Upper lobe of left lung (tissue), 6 donors: ENCODE measurements at regions not wholly inside any gene's neighbourhood (a gene's known extent, or its start where the extent isn't known, plus 50 kb on each side); places are given as distances from the start of the nearest gene placed in this dataset.
"Not testable (repeated sequence)": the region's sequence is repeated elsewhere in the genome, so short reads cannot be mapped to it uniquely, and the experiment has no call there.

Experiments
- ATAC-seq, 2 donors: fragments of 200-7000 bp; cut with Tn5 transposase; one replicate each; pipeline ENCODE4 v1.9.1; 2022; ENCODE audit warnings: mild to moderate bottlenecking in 2 of 2, moderate library complexity in 2 of 2; ENCODE audit not compliant: low FRiP score in 2 of 2
- DNase-seq, 2 donors: peaks; one replicate each; pipeline ENCODE4 v3.0.0-alpha.2; 2019 to 2020
- H3K27ac ChIP-seq, 4 donors: fragments of 200-600 bp; sonication (generic); one replicate each; pipeline ENCODE4 v1.5.1; 2016 to 2019
- H3K27me3 ChIP-seq, 4 donors: fragments of 200-600 bp; sonication (generic); one replicate each; pipeline ENCODE4 v1.5.1; 2017 to 2019
- H3K36me3 ChIP-seq, 4 donors: fragments of 200-600 bp; sonication (generic); one replicate each; pipeline ENCODE4 v1.5.1; 2016 to 2019
- H3K4me1 ChIP-seq, 4 donors: fragments of 200-600 bp; sonication (generic); one replicate each; pipeline ENCODE4 v1.5.1; 2018 to 2019
- H3K4me3 ChIP-seq, 4 donors: fragments of 200-600 bp; sonication (generic); one replicate each; pipeline ENCODE4 v1.5.1; 2017 to 2019; ENCODE audit warnings: mild to moderate bottlenecking in 2 of 4, moderate library complexity in 1 of 4
- H3K9me3 ChIP-seq, 4 donors: fragments of 200-600 bp; sonication (generic); one replicate each; pipeline ENCODE4 v1.5.1; 2018 to 2019
- CTCF ChIP-seq, 6 experiments: fragments of 450-650 bp in 4 of 6; fragments of 200-600 bp in 2 of 6; sonication (generic) in 2 of 6; IDR thresholded peaks; one replicate each; pipeline ENCODE4 v1.5.1; 2016 to 2019; ENCODE audit warnings: antibody characterized with exemption in 6 of 6
- EP300 ChIP-seq, 4 donors: sonication (generic); formaldehyde crosslinking; IDR thresholded peaks; one replicate each; pipeline ENCODE4 v1.5.1; 2017; ENCODE audit warnings: antibody characterized with exemption in 4 of 4, control low read depth in 2 of 4
- POLR2A ChIP-seq, 4 donors: fragments of 450-650 bp; IDR thresholded peaks; one replicate each; pipeline ENCODE4 v1.5.1; 2016 to 2017; ENCODE audit warnings: antibody characterized with exemption in 4 of 4, mild to moderate bottlenecking in 2 of 4
- POLR2AphosphoS5 ChIP-seq, 2 donors: sonication (generic); formaldehyde crosslinking; IDR thresholded peaks; one replicate each; pipeline ENCODE4 v1.5.1; 2017; ENCODE audit warnings: antibody characterized with exemption in 2 of 2
- WGBS, 2 donors: methylation state at CpG; one replicate each; pipeline ENCODE4 v1.1.5; 2017 to 2018; 5-methylcytosine and 5-hydroxymethylcytosine counted together
- donor health status: DM: no; HTN: no; CAD: no; lungs with moderate emphysema.
- donor health status: DM: no; HTN: yes; CAD: no; lungs with severe emphysema.

- no peak overlapping the region for H3K4me3 ChIP-seq
- TF ChIP-seq CTCF (IDR thresholded peaks at IDR 0.05) (no peak), POLR2AphosphoS5 (IDR thresholded peaks at IDR 0.05) (no peak), EP300 (IDR thresholded peaks at IDR 0.05) (no peak), POLR2A (IDR thresholded peaks at IDR 0.05) (no peak)
- H3K27me3 ChIP-seq, result no peaks in the 10 kb centered on the region
- 78 to 81% methylated on average over 2 of the region's 2 CpGs for WGBS, 2 donors
- no peak for DNase-seq
- H3K27ac ChIP-seq, result no peak overlapping the region
- no peaks in the 10 kb centered on the region for H3K9me3 ChIP-seq
- no peaks in the 10 kb centered on the region for H3K4me1 ChIP-seq
- ATAC-seq, result no peak
- no peaks in the 10 kb centered on the region for H3K36me3 ChIP-seq
Measured at GRCh38 chr5:143972068-143972467, 160.1 kb downstream of the HMHB1 start.

GRCh38 chr5:143976055-143976454 lies 164.1 kb downstream of the HMHB1 start:
- Histone ChIP-seq H3K4me3 (no peak overlapping the region), H3K9me3 (no peaks in the 10 kb centered on the region), H3K4me1 (no peaks in the 10 kb centered on the region), H3K27ac (no peak overlapping the region), H3K36me3 (no peaks in the 10 kb centered on the region), H3K27me3 (no peaks in the 10 kb centered on the region)
- TF ChIP-seq POLR2AphosphoS5 (IDR thresholded peaks at IDR 0.05), result no peak
- DNase-seq (no peak), ATAC-seq (no peak)
- 89 to 93% methylated on average over 1 of the region's 1 CpG for WGBS, 2 donors

GRCh38 chr5:143977891-143978461 lies 166.0 kb downstream of the HMHB1 start:
- DNase-seq (no peak), ATAC-seq (no peak)
- Histone ChIP-seq H3K9me3 (no peaks in the 10 kb centered on the region), H3K27me3 (no peaks in the 10 kb centered on the region), H3K4me1 (no peaks in the 10 kb centered on the region), H3K27ac (no peak overlapping the region), H3K36me3 (no peaks in the 10 kb centered on the region), H3K4me3 (no peak overlapping the region)
- TF ChIP-seq POLR2AphosphoS5 (IDR thresholded peaks at IDR 0.05) (no peak), CTCF (IDR thresholded peaks at IDR 0.05) (no peak), EP300 (IDR thresholded peaks at IDR 0.05) (no peak), POLR2A (IDR thresholded peaks at IDR 0.05) (no peak)
- 0 to 50% methylated on average over 1 of the region's 1 CpG for WGBS, 2 donors

- TF ChIP-seq POLR2A (IDR thresholded peaks at IDR 0.05), result no peak
- no peak for TF ChIP-seq CTCF (IDR thresholded peaks at IDR 0.05)
- TF ChIP-seq EP300 (IDR thresholded peaks at IDR 0.05), result no peak
- TF ChIP-seq POLR2AphosphoS5 (IDR thresholded peaks at IDR 0.05), result no peak
- 94 to 100% methylated on average over 1 of the region's 1 CpG for WGBS, 2 donors
- no peaks in the 10 kb centered on the region for H3K4me1 ChIP-seq
- no peak overlapping the region for H3K27ac ChIP-seq
- no peak overlapping the region for H3K4me3 ChIP-seq
- H3K36me3 ChIP-seq, result no peaks in the 10 kb centered on the region
- no peak for ATAC-seq
- no peaks in the 10 kb centered on the region for H3K27me3 ChIP-seq
- DNase-seq, result no peak
- no peaks in the 10 kb centered on the region for H3K9me3 ChIP-seq
Measured at GRCh38 chr5:143979044-143979690, 167.2 kb downstream of the HMHB1 start.

- ATAC-seq (no peak), DNase-seq (no peak)
- no peak for TF ChIP-seq POLR2AphosphoS5 (IDR thresholded peaks at IDR 0.05)
- TF ChIP-seq EP300 (IDR thresholded peaks at IDR 0.05), result no peak
- TF ChIP-seq CTCF (IDR thresholded peaks at IDR 0.05), result no peak
- no peak for TF ChIP-seq POLR2A (IDR thresholded peaks at IDR 0.05)
- H3K4me3 ChIP-seq, result no peak overlapping the region
- no peaks in the 10 kb centered on the region for H3K27me3 ChIP-seq
- no peak overlapping the region for H3K27ac ChIP-seq
- no peaks in the 10 kb centered on the region for H3K36me3 ChIP-seq
- WGBS, 2 donors, result 72 to 86% methylated on average over 6 of the region's 6 CpGs
- H3K9me3 ChIP-seq, result no peaks in the 10 kb centered on the region
- no peaks in the 10 kb centered on the region for H3K4me1 ChIP-seq
Measured at GRCh38 chr5:143980506-143980905, 168.5 kb downstream of the HMHB1 start.

- not testable (repeated sequence) for H3K4me1 ChIP-seq, H3K9me3 ChIP-seq, H3K27me3 ChIP-seq, H3K4me3 ChIP-seq, DNase-seq, H3K36me3 ChIP-seq, ATAC-seq, H3K27ac ChIP-seq
- WGBS, 2 donors, result 87 to 90% methylated on average over 4 of the region's 4 CpGs
Measured at GRCh38 chr5:143982957-143983356, 171.0 kb downstream of the HMHB1 start.
